ENCODE measurements at regions not wholly inside any gene's neighbourhood (a gene's known extent, or its start where the extent isn't known, plus 50 kb on each side); places are given as distances from the start of the nearest gene placed in this dataset.
"Not testable (repeated sequence)": the region's sequence is repeated elsewhere in the genome, so short reads cannot be mapped to it uniquely, and the experiment has no call there.

GRCh38 chr2:194291104-194291503 is 1365.9 kb upstream of the SLC39A10 start:
- Histone ChIP-seq H3K9ac (ENCODE audit: low read length) (no peak overlapping the region), H3K4me3 (ENCODE audit: control extremely low read depth in 1 of 5, extremely low read depth in 1 of 5, insufficient read depth in 1 of 5, low read depth in 2 of 5, low read length in 4 of 5) (no peak overlapping the region), H4K20me1 (ENCODE audit: control insufficient read depth, insufficient read depth, low read length, poor library complexity, severe bottlenecking) (no peaks in the 10 kb centered on the region), H3K79me2 (ENCODE audit: control insufficient read depth, insufficient read depth, low read length) (no peaks in the 10 kb centered on the region), H3K4me1 (ENCODE audit: control insufficient read depth in 2 of 2, insufficient read depth in 2 of 2, low read length in 2 of 2) (no peaks in the 10 kb centered on the region), H3K27me3 (replicated peaks in 1 of 4; ENCODE audit: control extremely low read depth in 1 of 4, control insufficient read depth in 3 of 4, insufficient read depth in 4 of 4, low read length in 3 of 4) (no peaks in the 10 kb centered on the region), H3K9me3 (ENCODE audit: control extremely low read depth in 1 of 3, control insufficient read depth in 2 of 3, insufficient read depth in 1 of 3, low read length in 2 of 3) (no peaks in the 10 kb centered on the region), H3K4me2 (replicated peaks; ENCODE audit: low read depth, low read length, poor library complexity, severe bottlenecking) (no peak overlapping the region), H3K27ac (ENCODE audit: low read length in 2 of 2) (no peak overlapping the region), H2AFZ (ENCODE audit: insufficient read depth, low read depth, low read length, poor library complexity, severe bottlenecking) (no peak overlapping the region), H3K36me3 (replicated peaks in 1 of 2; ENCODE audit: control extremely low read depth in 1 of 2, control insufficient read depth in 1 of 2, extremely low read depth in 1 of 2, insufficient read depth in 2 of 2, low read length in 1 of 2) (no peaks in the 10 kb centered on the region)
- ATAC-seq (ENCODE audit: low read depth) (no peak), DNase-seq (no peak)
- Mint-ChIP-seq H3K27me3 (no peaks in the 10 kb centered on the region), H3K9me3 (ENCODE audit: insufficient read depth) (no peaks in the 10 kb centered on the region), H3K27ac (no peak overlapping the region), H3K4me1 (no peaks in the 10 kb centered on the region), H3K4me3 (no peak overlapping the region)
- ChIA-PET POLR2A (no interaction called here), CTCF (no interaction called here)
- no CpG with 5 or more reads among the region's 4 CpGs for WGBS (ENCODE audit: insufficient coverage)
- intact Hi-C loops (cut with micrococcal nuclease) = no loop called here
- no peak for TF ChIP-seq EZH2 (IDR thresholded peaks at IDR 0.05; ENCODE audit: borderline replicate concordance, insufficient read depth, low read depth, low read length, poor library complexity, severe bottlenecking)
- TF ChIP-seq CTCF (IDR thresholded peaks at IDR 0.05) = no peak

GRCh38 chr2:194289712-194290346 is 1367.2 kb upstream of the SLC39A10 start:
- WGBS (ENCODE audit: insufficient coverage) = 100% methylated on average over 2 of the region's 4 CpGs
- Mint-ChIP-seq H3K4me3 (no peak overlapping the region), H3K4me1 (no peaks in the 10 kb centered on the region), H3K27me3 (no peaks in the 10 kb centered on the region), H3K27ac (no peak overlapping the region), H3K9me3 (ENCODE audit: insufficient read depth) (no peaks in the 10 kb centered on the region)
- Histone ChIP-seq H3K27ac (ENCODE audit: low read length in 2 of 2) (no peak overlapping the region), H3K27me3 (replicated peaks in 1 of 4; ENCODE audit: control extremely low read depth in 1 of 4, control insufficient read depth in 3 of 4, insufficient read depth in 4 of 4, low read length in 3 of 4) (no peaks in the 10 kb centered on the region), H3K4me1 (ENCODE audit: control insufficient read depth in 2 of 2, insufficient read depth in 2 of 2, low read length in 2 of 2) (no peaks in the 10 kb centered on the region), H3K9me3 (ENCODE audit: control extremely low read depth in 1 of 3, control insufficient read depth in 2 of 3, insufficient read depth in 1 of 3, low read length in 2 of 3) (no peaks in the 10 kb centered on the region), H3K9ac (ENCODE audit: low read length) (no peak overlapping the region), H2AFZ (ENCODE audit: insufficient read depth, low read depth, low read length, poor library complexity, severe bottlenecking) (no peak overlapping the region), H4K20me1 (ENCODE audit: control insufficient read depth, insufficient read depth, low read length, poor library complexity, severe bottlenecking) (no peaks in the 10 kb centered on the region), H3K4me2 (replicated peaks; ENCODE audit: low read depth, low read length, poor library complexity, severe bottlenecking) (no peak overlapping the region), H3K79me2 (ENCODE audit: control insufficient read depth, insufficient read depth, low read length) (no peaks in the 10 kb centered on the region), H3K4me3 (ENCODE audit: control extremely low read depth in 1 of 5, extremely low read depth in 1 of 5, insufficient read depth in 1 of 5, low read depth in 2 of 5, low read length in 4 of 5) (no peak overlapping the region), H3K36me3 (replicated peaks in 1 of 2; ENCODE audit: control extremely low read depth in 1 of 2, control insufficient read depth in 1 of 2, extremely low read depth in 1 of 2, insufficient read depth in 2 of 2, low read length in 1 of 2) (no peaks in the 10 kb centered on the region)
- ATAC-seq (ENCODE audit: low read depth) (no peak), DNase-seq (no peak)
- intact Hi-C loops (cut with micrococcal nuclease) = no loop called here
- ChIA-PET CTCF (no interaction called here), POLR2A (no interaction called here)
- no peak for TF ChIP-seq EZH2 (IDR thresholded peaks at IDR 0.05; ENCODE audit: borderline replicate concordance, insufficient read depth, low read depth, low read length, poor library complexity, severe bottlenecking)

GRCh38 chr2:194276667-194277066 is 1380.4 kb upstream of the SLC39A10 start:
- H3K4me2 ChIP-seq (replicated peaks; ENCODE audit: low read depth, low read length, poor library complexity, severe bottlenecking); H3K9me3 ChIP-seq (ENCODE audit: control extremely low read depth in 1 of 3, control insufficient read depth in 2 of 3, insufficient read depth in 1 of 3, low read length in 2 of 3); intact Hi-C loops (cut with micrococcal nuclease); H3K4me3 Mint-ChIP-seq; H3K9ac ChIP-seq (ENCODE audit: low read length); H3K4me1 ChIP-seq (ENCODE audit: control insufficient read depth in 2 of 2, insufficient read depth in 2 of 2, low read length in 2 of 2); H3K27ac ChIP-seq (ENCODE audit: low read length in 2 of 2); H3K79me2 ChIP-seq (ENCODE audit: control insufficient read depth, insufficient read depth, low read length); H3K27me3 ChIP-seq (replicated peaks in 1 of 4; ENCODE audit: control extremely low read depth in 1 of 4, control insufficient read depth in 3 of 4, insufficient read depth in 4 of 4, low read length in 3 of 4); ATAC-seq (ENCODE audit: low read depth); H3K27me3 Mint-ChIP-seq; H3K9me3 Mint-ChIP-seq (ENCODE audit: insufficient read depth); H4K20me1 ChIP-seq (ENCODE audit: control insufficient read depth, insufficient read depth, low read length, poor library complexity, severe bottlenecking); DNase-seq; CTCF ChIA-PET; H3K36me3 ChIP-seq (replicated peaks in 1 of 2; ENCODE audit: control extremely low read depth in 1 of 2, control insufficient read depth in 1 of 2, extremely low read depth in 1 of 2, insufficient read depth in 2 of 2, low read length in 1 of 2); H3K27ac Mint-ChIP-seq; H3K4me3 ChIP-seq (ENCODE audit: control extremely low read depth in 1 of 5, extremely low read depth in 1 of 5, insufficient read depth in 1 of 5, low read depth in 2 of 5, low read length in 4 of 5); POLR2A ChIA-PET; H2AFZ ChIP-seq (ENCODE audit: insufficient read depth, low read depth, low read length, poor library complexity, severe bottlenecking); H3K4me1 Mint-ChIP-seq: not testable (repeated sequence)
- WGBS (ENCODE audit: insufficient coverage) = 87% methylated on average over 4 of the region's 9 CpGs

Data from B cell (primary cell).